PC-9 (cell line): ENCODE measurements at regions not wholly inside any gene's neighbourhood (a gene's known extent, or its start where the extent isn't known, plus 50 kb on each side); places are given as distances from the start of the nearest gene placed in this dataset.

Experiments
- BruUV-seq: library from RNA; stranded (reverse); fragments of 400-500 nt; replicated peaks from 2 replicates; lab custom pipeline; 2021; lab: Mats Ljungman, UMichigan
- CTCF ChIA-PET: fragments of 300-600 bp; sonication (Branson Sonifier 250); formaldehyde crosslinking; loops from one replicate; lab custom pipeline; 2022; ENCODE audit warnings: antibody characterized with exemption; lab: Charles Lee
- POLR2A ChIA-PET: fragments of 300-600 bp; sonication (Branson Sonifier 250); formaldehyde crosslinking; loops from one replicate; lab custom pipeline; 2022; ENCODE audit warnings: antibody characterized with exemption; ENCODE audit not compliant: unreplicated experiment; lab: Charles Lee
- DNase-seq, 2 experiments: peaks; one replicate each; pipeline versions ENCODE4 v3.0.0 to v3.0.0-alpha.2; 2015 to 2022; ENCODE audit warnings: mixed read lengths in 1 of 2
- H2AFZ ChIP-seq: fragments of 200-600 bp; sonication (generic); 2 replicates; pipeline ENCODE4 v1.8.1; 2017; ENCODE audit warnings: antibody characterized with exemption
- H3F3A ChIP-seq: fragments of 200-600 bp; sonication (generic); 2 replicates; pipeline ENCODE4 v1.8.1; 2017; ENCODE audit warnings: antibody characterized with exemption, mild to moderate bottlenecking, low read depth; ENCODE audit not compliant: insufficient read depth
- H3K27ac ChIP-seq: fragments of 200-600 bp; sonication (generic); 2 replicates; pipeline ENCODE4 v1.6.1; 2016; ENCODE audit warnings: mixed run types
- H3K27me3 ChIP-seq: fragments of 200-600 bp; sonication (generic); 2 replicates; pipeline ENCODE4 v1.6.1; 2016; ENCODE audit warnings: low read depth, mixed run types; ENCODE audit not compliant: insufficient read depth
- H3K36me3 ChIP-seq: fragments of 200-600 bp; sonication (generic); 2 replicates; pipeline ENCODE4 v1.6.1; 2016; ENCODE audit warnings: low read depth, mixed run types
- H3K4me1 ChIP-seq: fragments of 200-600 bp; sonication (generic); replicated peaks from 2 replicates; pipeline ENCODE4 v1.6.1; 2016; ENCODE audit warnings: mixed run types; ENCODE audit not compliant: insufficient read depth
- H3K4me2 ChIP-seq: fragments of 200-600 bp; sonication (generic); 2 replicates; pipeline ENCODE4 v1.6.1; 2017; ENCODE audit warnings: mixed run types
- H3K4me3 ChIP-seq: fragments of 200-600 bp; sonication (generic); 2 replicates; pipeline ENCODE4 v1.6.1; 2016; ENCODE audit warnings: mixed run types
- H3K79me2 ChIP-seq: fragments of 200-600 bp; sonication (generic); 2 replicates; pipeline ENCODE4 v1.6.1; 2017; ENCODE audit warnings: low read depth, mixed run types
- H3K9me2 ChIP-seq: fragments of 200-600 bp; sonication (generic); 2 replicates; pipeline ENCODE4 v1.8.1; 2017; ENCODE audit warnings: mild to moderate bottlenecking; ENCODE audit not compliant: insufficient read depth
- H3K9me3 ChIP-seq: fragments of 200-600 bp; sonication (generic); 2 replicates; pipeline ENCODE4 v1.8.1; 2016; ENCODE audit warnings: low read depth; ENCODE audit not compliant: insufficient read depth
- H4K20me1 ChIP-seq: fragments of 200-600 bp; sonication (generic); 2 replicates; pipeline ENCODE4 v1.8.1; 2017; ENCODE audit not compliant: insufficient read depth
- EZH2 ChIP-seq: fragments of 200-600 bp; sonication (generic); IDR thresholded peaks from 2 replicates; pipeline ENCODE4 v1.8.0; 2017; ENCODE audit warnings: antibody characterized with exemption, low read depth
- intact Hi-C: fragments of 100-400 bp; cut with micrococcal nuclease; formaldehyde crosslinking; loops from one replicate; pipeline ENCODE4 v1.10.0; 2022; ENCODE audit not compliant: unreplicated experiment
- TF ChIP-seq, protein P1 (sequence below): fragments of 200-600 bp; sonication (generic); conservative IDR thresholded peaks from 2 replicates; pipeline ENCODE4 v1.6.1; 2017; ENCODE audit warnings: mixed run types, antibody characterized with exemption, mild to moderate bottlenecking, moderate library complexity

DNA sequence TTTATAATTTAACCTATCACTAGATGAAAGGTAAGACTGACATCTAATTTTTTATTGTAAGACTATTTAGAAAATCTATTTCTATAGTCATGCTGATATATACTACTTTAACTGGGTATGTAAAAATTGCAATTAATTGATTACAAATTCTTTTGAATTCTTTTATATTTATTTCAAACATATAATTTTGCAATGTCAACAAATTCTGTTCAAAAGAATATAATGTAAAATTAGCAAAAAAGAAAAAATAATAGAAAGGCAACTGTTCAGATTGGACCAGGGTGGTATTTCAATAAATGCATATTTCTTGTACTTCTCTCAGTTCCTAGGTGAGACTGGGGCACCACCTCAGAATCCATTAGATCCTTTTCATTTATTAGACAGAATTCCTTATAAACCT is 1053.5 kb upstream of the FBXO33 start:
- H3K27ac ChIP-seq, result no peak overlapping the region
- no peaks in the 10 kb centered on the region for H3F3A ChIP-seq
- H3K4me2 ChIP-seq, result no peak overlapping the region
- intact Hi-C loops, result no loop called here
- no peaks in the 10 kb centered on the region for H3K9me3 ChIP-seq
- no peak overlapping the region for H2AFZ ChIP-seq
- CTCF ChIA-PET, result no interaction called here
- no TSS peak for BruUV-seq
- no peaks in the 10 kb centered on the region for H3K36me3 ChIP-seq
- no peaks in the 10 kb centered on the region for H3K79me2 ChIP-seq
- H4K20me1 ChIP-seq, result no peaks in the 10 kb centered on the region
- TF ChIP-seq, protein P1, sequence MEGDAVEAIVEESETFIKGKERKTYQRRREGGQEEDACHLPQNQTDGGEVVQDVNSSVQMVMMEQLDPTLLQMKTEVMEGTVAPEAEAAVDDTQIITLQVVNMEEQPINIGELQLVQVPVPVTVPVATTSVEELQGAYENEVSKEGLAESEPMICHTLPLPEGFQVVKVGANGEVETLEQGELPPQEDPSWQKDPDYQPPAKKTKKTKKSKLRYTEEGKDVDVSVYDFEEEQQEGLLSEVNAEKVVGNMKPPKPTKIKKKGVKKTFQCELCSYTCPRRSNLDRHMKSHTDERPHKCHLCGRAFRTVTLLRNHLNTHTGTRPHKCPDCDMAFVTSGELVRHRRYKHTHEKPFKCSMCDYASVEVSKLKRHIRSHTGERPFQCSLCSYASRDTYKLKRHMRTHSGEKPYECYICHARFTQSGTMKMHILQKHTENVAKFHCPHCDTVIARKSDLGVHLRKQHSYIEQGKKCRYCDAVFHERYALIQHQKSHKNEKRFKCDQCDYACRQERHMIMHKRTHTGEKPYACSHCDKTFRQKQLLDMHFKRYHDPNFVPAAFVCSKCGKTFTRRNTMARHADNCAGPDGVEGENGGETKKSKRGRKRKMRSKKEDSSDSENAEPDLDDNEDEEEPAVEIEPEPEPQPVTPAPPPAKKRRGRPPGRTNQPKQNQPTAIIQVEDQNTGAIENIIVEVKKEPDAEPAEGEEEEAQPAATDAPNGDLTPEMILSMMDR, result no peak
- TF ChIP-seq EZH2, result no peak
- POLR2A ChIA-PET, result no interaction called here
- DNase-seq, result no peak
- no peak overlapping the region for H3K4me3 ChIP-seq
- H3K27me3 ChIP-seq, result no peaks in the 10 kb centered on the region
- H3K9me2 ChIP-seq, result no peaks in the 10 kb centered on the region
- no peaks in the 10 kb centered on the region for H3K4me1 ChIP-seq

DNA sequence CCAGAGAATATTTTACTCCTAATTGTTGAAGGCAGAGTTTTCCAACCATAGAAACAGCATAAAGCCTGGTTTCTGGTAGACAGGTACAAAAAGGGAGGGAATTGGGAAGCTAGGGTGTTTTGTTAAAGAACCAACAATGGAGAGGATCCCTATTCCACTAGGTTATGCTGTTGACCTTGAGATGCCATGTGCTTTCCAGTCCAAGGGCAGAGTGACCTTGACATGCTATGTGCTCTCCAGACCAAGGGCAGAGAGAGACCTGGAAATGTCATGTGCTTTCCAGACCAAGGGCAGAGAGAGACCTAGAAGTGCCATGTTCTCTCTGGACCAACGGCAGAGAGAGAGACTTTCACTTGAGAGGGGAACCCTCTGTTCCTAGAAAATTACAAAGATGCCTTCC is 1043.8 kb upstream of the FBXO33 start:
- TF ChIP-seq, protein P1, result no peak
- no peak for TF ChIP-seq EZH2
- no peak overlapping the region for H3K27ac ChIP-seq
- ChIA-PET POLR2A (no interaction called here), CTCF (no interaction called here)
- no peaks in the 10 kb centered on the region for H3K9me3 ChIP-seq
- DNase-seq, result no peak
- H2AFZ ChIP-seq, result no peak overlapping the region
- BruUV-seq, result no TSS peak
- no peaks in the 10 kb centered on the region for H3F3A ChIP-seq
- H3K4me3 ChIP-seq, result no peak overlapping the region
- no peaks in the 10 kb centered on the region for H3K36me3 ChIP-seq
- no peaks in the 10 kb centered on the region for H4K20me1 ChIP-seq
- intact Hi-C loops, result no loop called here
- H3K4me2 ChIP-seq, result no peak overlapping the region
- no peaks in the 10 kb centered on the region for H3K4me1 ChIP-seq
- no peaks in the 10 kb centered on the region for H3K79me2 ChIP-seq
- H3K27me3 ChIP-seq, result no peaks in the 10 kb centered on the region
- H3K9me2 ChIP-seq, result no peaks in the 10 kb centered on the region

- H3K27me3 ChIP-seq, result no peaks in the 10 kb centered on the region
- BruUV-seq, result no TSS peak
- H3K4me1 ChIP-seq, result no peaks in the 10 kb centered on the region
- H3K4me2 ChIP-seq, result no peak overlapping the region
- H4K20me1 ChIP-seq, result no peaks in the 10 kb centered on the region
- no peak for DNase-seq
- H2AFZ ChIP-seq, result no peak overlapping the region
- CTCF ChIA-PET, result no interaction called here
- no peak for TF ChIP-seq EZH2
- TF ChIP-seq, protein P1, result no peak
- no peaks in the 10 kb centered on the region for H3F3A ChIP-seq
- H3K36me3 ChIP-seq, result no peaks in the 10 kb centered on the region
- no peaks in the 10 kb centered on the region for H3K9me2 ChIP-seq
- POLR2A ChIA-PET, result no interaction called here
- intact Hi-C loops, result no loop called here
- no peaks in the 10 kb centered on the region for H3K79me2 ChIP-seq
- no peak overlapping the region for H3K27ac ChIP-seq
- no peaks in the 10 kb centered on the region for H3K9me3 ChIP-seq
- no peak overlapping the region for H3K4me3 ChIP-seq
Observed at GRCh38 chr14:40467969-40468368, 1035.7 kb upstream of the FBXO33 start.
